Astrocyte (in vitro differentiated cells and primary cell): ENCODE measurements at regions not wholly inside any gene's neighbourhood (a gene's known extent, or its start where the extent isn't known, plus 50 kb on each side); places are given as distances from the start of the nearest gene placed in this dataset.

Experiments used
- DNase-seq: peaks from one replicate; pipeline ENCODE4 v3.0.0-alpha.2; 2010; ENCODE audit warnings: low read depth
- FAIRE-seq: peaks from 2 replicates; lab custom pipeline; 2011; peaks lifted over from hg19 to GRCh38; lab: Jason Lieb, UNC
- H2AFZ ChIP-seq: 2 replicates; pipeline ENCODE4 v1.6.0; 2012; ENCODE audit warnings: low read depth, low read length, inconsistent platforms
- H3K27ac ChIP-seq: 2 replicates; pipeline ENCODE4 v1.5.1; 2011; ENCODE audit warnings: low read depth, low read length, inconsistent platforms
- H3K27me3 ChIP-seq: 2 replicates; pipeline ENCODE4 v1.6.0; 2011; ENCODE audit warnings: low read length, inconsistent platforms; ENCODE audit not compliant: insufficient read depth
- H3K36me3 ChIP-seq: 2 replicates; pipeline ENCODE4 v1.5.1; 2011; ENCODE audit warnings: low read length, inconsistent platforms; ENCODE audit not compliant: insufficient read depth
- H3K4me1 ChIP-seq: 2 replicates; pipeline ENCODE4 v1.5.1; 2011; ENCODE audit warnings: low read length, inconsistent platforms; ENCODE audit not compliant: insufficient read depth
- H3K4me2 ChIP-seq: 2 replicates; pipeline ENCODE4 v1.6.0; 2012; ENCODE audit warnings: low read length, inconsistent platforms
- H3K4me3 ChIP-seq: 2 replicates; pipeline ENCODE4 v1.5.1; 2011; ENCODE audit warnings: low read depth, mild to moderate bottlenecking, low read length, inconsistent platforms; ENCODE audit not compliant: insufficient read depth
- H3K79me2 ChIP-seq: 2 replicates; pipeline ENCODE4 v1.6.0; 2012; ENCODE audit warnings: mild to moderate bottlenecking, low read length, inconsistent platforms; ENCODE audit not compliant: insufficient read depth
- H3K9ac ChIP-seq: 2 replicates; pipeline ENCODE4 v1.6.0; 2012; ENCODE audit warnings: mild to moderate bottlenecking, low read length, inconsistent platforms
- H3K9me3 ChIP-seq: 2 replicates; pipeline ENCODE4 v1.5.1; 2012; ENCODE audit warnings: low read depth, mild to moderate bottlenecking, low read length, inconsistent platforms; ENCODE audit not compliant: insufficient read depth
- H4K20me1 ChIP-seq: 2 replicates; pipeline ENCODE4 v1.6.0; 2012; ENCODE audit warnings: low read length, inconsistent platforms; ENCODE audit not compliant: insufficient read depth
- H3K27ac Mint-ChIP-seq: one replicate; pipeline ENCODE4 v1.8.0; 2021; ENCODE audit warnings: mild to moderate bottlenecking, mixed read lengths; ENCODE audit not compliant: unreplicated experiment
- H3K27me3 Mint-ChIP-seq: one replicate; pipeline ENCODE4 v1.8.0; 2021; ENCODE audit warnings: low read depth, mixed read lengths; ENCODE audit not compliant: unreplicated experiment
- H3K36me3 Mint-ChIP-seq: one replicate; pipeline ENCODE4 v1.8.0; 2021; ENCODE audit warnings: low read depth, mixed read lengths; ENCODE audit not compliant: unreplicated experiment
- H3K4me1 Mint-ChIP-seq: one replicate; pipeline ENCODE4 v1.8.0; 2021; ENCODE audit warnings: low read depth, mixed read lengths; ENCODE audit not compliant: unreplicated experiment
- H3K4me3 Mint-ChIP-seq: one replicate; pipeline ENCODE4 v1.8.0; 2021; ENCODE audit warnings: mild to moderate bottlenecking, moderate library complexity, mixed read lengths; ENCODE audit not compliant: unreplicated experiment
- H3K9me3 Mint-ChIP-seq: one replicate; pipeline ENCODE4 v1.8.0; 2021; ENCODE audit warnings: mild to moderate bottlenecking, mixed read lengths; ENCODE audit not compliant: unreplicated experiment
- CTCF ChIP-seq: IDR thresholded peaks from 2 replicates; pipeline ENCODE4 v1.5.1; 2011; ENCODE audit warnings: low read depth, mild to moderate bottlenecking, inconsistent platforms, low read length, moderate library complexity; ENCODE audit not compliant: insufficient read depth
- EZH2 ChIP-seq: IDR thresholded peaks from 2 replicates; pipeline ENCODE4 v1.6.1; 2012; ENCODE audit warnings: mild to moderate bottlenecking, low read length, inconsistent platforms; ENCODE audit not compliant: insufficient read depth

- Histone ChIP-seq H2AFZ (no peak overlapping the region), H4K20me1 (no peaks in the 10 kb centered on the region), H3K79me2 (no peaks in the 10 kb centered on the region), H3K9me3 (no peaks in the 10 kb centered on the region), H3K9ac (no peak overlapping the region), H3K27me3 (no peaks in the 10 kb centered on the region), H3K4me2 (peak overlapping the region; percentile 60), H3K36me3 (no peaks in the 10 kb centered on the region), H3K27ac (no peak overlapping the region), H3K4me1 (peaks cover 32% of the 10 kb centered on the region), H3K4me3 (no peak overlapping the region)
- H3K4me3 Mint-ChIP-seq, result no peak overlapping the region
- peak overlapping the region; percentile 8 for H3K27ac Mint-ChIP-seq
- DNase-seq, result no peak
- H3K36me3 Mint-ChIP-seq, result no peaks in the 10 kb centered on the region
- peaks cover 47% of the 10 kb centered on the region for H3K4me1 Mint-ChIP-seq
- no peak for TF ChIP-seq CTCF
- TF ChIP-seq EZH2, result no peak
- no peak for FAIRE-seq
- no peaks in the 10 kb centered on the region for H3K27me3 Mint-ChIP-seq
- H3K9me3 Mint-ChIP-seq, result peaks cover 12% of the 10 kb centered on the region
Measured at GRCh38 chr16:80298676-80299075, 242.1 kb upstream of the DYNLRB2 start.

- H2AFZ ChIP-seq, result no peak overlapping the region
- no peaks in the 10 kb centered on the region for H3K36me3 ChIP-seq
- no peaks in the 10 kb centered on the region for H3K36me3 Mint-ChIP-seq
- no peak overlapping the region for H3K9ac ChIP-seq
- no peak for DNase-seq
- peaks cover 29% of the 10 kb centered on the region for H3K4me1 ChIP-seq
- no peak overlapping the region for H3K4me3 Mint-ChIP-seq
- FAIRE-seq, result peak; percentile 49
- no peaks in the 10 kb centered on the region for H3K9me3 ChIP-seq
- H3K4me3 ChIP-seq, result no peak overlapping the region
- H3K27me3 Mint-ChIP-seq, result no peaks in the 10 kb centered on the region
- H3K4me1 Mint-ChIP-seq, result peaks cover 34% of the 10 kb centered on the region
- no peak overlapping the region for H3K27ac ChIP-seq
- peaks cover 12% of the 10 kb centered on the region for H3K9me3 Mint-ChIP-seq
- no peaks in the 10 kb centered on the region for H3K79me2 ChIP-seq
- no peaks in the 10 kb centered on the region for H4K20me1 ChIP-seq
- no peak overlapping the region for H3K4me2 ChIP-seq
- peak overlapping the region; percentile 34 for H3K27ac Mint-ChIP-seq
- H3K27me3 ChIP-seq, result no peaks in the 10 kb centered on the region
- TF ChIP-seq CTCF (no peak), EZH2 (no peak)
Measured at GRCh38 chr16:80296034-80296433, 244.8 kb upstream of the DYNLRB2 start.

GRCh38 chr16:80294172-80294571, 246.6 kb upstream of the DYNLRB2 start:
- Histone ChIP-seq H3K4me1 (peaks cover 10% of the 10 kb centered on the region), H3K4me2 (no peak overlapping the region), H3K27me3 (no peaks in the 10 kb centered on the region), H3K9ac (no peak overlapping the region), H3K36me3 (no peaks in the 10 kb centered on the region), H3K9me3 (no peaks in the 10 kb centered on the region), H3K4me3 (no peak overlapping the region), H3K79me2 (no peaks in the 10 kb centered on the region), H2AFZ (no peak overlapping the region), H4K20me1 (no peaks in the 10 kb centered on the region), H3K27ac (no peak overlapping the region)
- Mint-ChIP-seq H3K9me3 (peaks cover 12% of the 10 kb centered on the region), H3K27ac (no peak overlapping the region), H3K36me3 (no peaks in the 10 kb centered on the region), H3K27me3 (peaks cover 2% of the 10 kb centered on the region), H3K4me3 (no peak overlapping the region), H3K4me1 (peaks cover 17% of the 10 kb centered on the region)
- FAIRE-seq (no peak), DNase-seq (no peak)
- no peak for TF ChIP-seq EZH2
- TF ChIP-seq CTCF, result no peak
